Mesodermal cell (in vitro differentiated cells): ENCODE measurements at regions not wholly inside any gene's neighbourhood (a gene's known extent, or its start where the extent isn't known, plus 50 kb on each side); places are given as distances from the start of the nearest gene placed in this dataset.

Experiments
- H3K27ac ChIP-seq: 2 replicates; pipeline ENCODE4 v1.7.0; 2013; ENCODE audit warnings: mild to moderate bottlenecking, low read depth, low read length, moderate library complexity; ENCODE audit not compliant: severe bottlenecking
- H3K36me3 ChIP-seq: 2 replicates; pipeline ENCODE4 v1.7.1; 2013; ENCODE audit warnings: mild to moderate bottlenecking, low read length, moderate library complexity; ENCODE audit not compliant: control insufficient read depth, insufficient read depth
- H3K4me1 ChIP-seq: one replicate; pipeline ENCODE4 v1.7.1; 2013; ENCODE audit warnings: mild to moderate bottlenecking, low read length; ENCODE audit not compliant: insufficient read depth, control insufficient read depth, poor library complexity, severe bottlenecking
- H3K4me3 ChIP-seq: 2 replicates; pipeline ENCODE4 v1.7.0; 2013; ENCODE audit warnings: low read length, control low read depth, mild to moderate bottlenecking; ENCODE audit not compliant: insufficient read depth, poor library complexity, severe bottlenecking; ENCODE audit errors: extremely low read depth
- H3K9me3 ChIP-seq: 2 replicates; pipeline ENCODE4 v1.7.1; 2013; ENCODE audit warnings: mild to moderate bottlenecking, low read length, moderate library complexity; ENCODE audit not compliant: control insufficient read depth
- WGBS, 2 experiments: methylation state at CpG; one replicate each; pipeline ENCODE4 v1.1.5; 2013; ENCODE audit warnings: missing lambda C conversion rate in 2 of 2; ENCODE audit not compliant: insufficient coverage in 2 of 2; 5-methylcytosine and 5-hydroxymethylcytosine counted together

DNA sequence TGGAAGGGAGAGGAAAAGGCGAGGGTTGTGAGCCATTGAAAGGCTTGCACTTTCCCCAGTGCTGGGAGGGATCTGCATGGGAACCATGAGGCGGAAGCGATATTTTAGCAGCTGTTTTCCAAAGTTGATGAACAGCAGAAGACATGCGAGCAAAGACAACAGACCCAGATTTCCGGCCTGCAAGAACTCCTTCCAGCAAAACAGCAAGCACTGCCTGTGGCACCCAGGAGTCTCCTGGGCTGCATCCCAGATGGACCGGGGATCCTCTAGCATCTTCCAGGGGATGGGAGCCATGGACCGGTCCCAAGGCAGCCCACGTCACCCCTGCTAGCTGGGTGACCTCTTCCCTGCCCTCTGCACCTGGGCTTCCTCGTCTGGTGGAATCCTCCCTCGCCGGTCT lies 162.8 kb downstream of the IRF8 start:
- Histone ChIP-seq H3K36me3 (no peaks in the 10 kb centered on the region), H3K4me3 (no peak overlapping the region), H3K9me3 (no peaks in the 10 kb centered on the region), H3K27ac (no peak overlapping the region), H3K4me1 (no peaks in the 10 kb centered on the region)
- 86 to 94% methylated on average over 10 of the region's 11 CpGs for WGBS, 2 experiments

DNA sequence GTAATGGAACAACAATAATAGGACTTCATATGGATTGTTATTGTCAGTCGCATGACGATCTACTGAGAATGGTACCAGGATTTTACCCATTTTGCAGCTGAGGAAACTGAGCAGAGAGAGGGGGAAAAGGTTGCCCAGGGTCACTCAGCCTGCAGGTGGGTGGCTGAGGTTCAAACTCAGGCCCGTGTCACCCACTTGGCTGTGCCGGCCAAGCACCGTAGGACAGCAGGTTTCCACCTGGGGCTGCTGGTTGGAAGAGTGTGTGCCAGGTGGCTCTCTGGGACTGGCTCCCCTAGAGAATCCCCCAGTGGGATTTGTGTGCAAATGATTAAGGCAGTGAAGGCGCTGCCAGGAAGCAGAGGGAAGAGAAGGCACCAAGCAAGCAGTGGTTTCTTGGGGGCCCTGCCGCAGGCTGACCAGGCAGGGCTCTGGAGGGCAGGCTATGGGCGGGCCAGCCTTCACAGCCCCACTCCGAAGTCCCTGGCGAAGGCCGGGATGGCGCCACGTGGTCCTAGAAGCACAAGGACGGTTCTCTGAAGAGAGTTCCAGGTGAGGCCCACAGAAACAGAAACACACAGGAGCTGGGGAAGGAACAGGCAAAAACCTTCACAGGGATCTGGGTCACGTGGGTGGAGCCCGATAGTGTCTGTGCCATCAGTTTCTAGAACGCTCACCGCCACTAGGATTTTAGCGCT lies 163.5 kb downstream of the IRF8 start:
- WGBS, 2 experiments, result 82 to 84% methylated on average over 18 of the region's 19 CpGs
- no peaks in the 10 kb centered on the region for H3K9me3 ChIP-seq
- H3K4me3 ChIP-seq, result no peak overlapping the region
- H3K4me1 ChIP-seq, result no peaks in the 10 kb centered on the region
- no peak overlapping the region for H3K27ac ChIP-seq
- H3K36me3 ChIP-seq, result no peaks in the 10 kb centered on the region

DNA sequence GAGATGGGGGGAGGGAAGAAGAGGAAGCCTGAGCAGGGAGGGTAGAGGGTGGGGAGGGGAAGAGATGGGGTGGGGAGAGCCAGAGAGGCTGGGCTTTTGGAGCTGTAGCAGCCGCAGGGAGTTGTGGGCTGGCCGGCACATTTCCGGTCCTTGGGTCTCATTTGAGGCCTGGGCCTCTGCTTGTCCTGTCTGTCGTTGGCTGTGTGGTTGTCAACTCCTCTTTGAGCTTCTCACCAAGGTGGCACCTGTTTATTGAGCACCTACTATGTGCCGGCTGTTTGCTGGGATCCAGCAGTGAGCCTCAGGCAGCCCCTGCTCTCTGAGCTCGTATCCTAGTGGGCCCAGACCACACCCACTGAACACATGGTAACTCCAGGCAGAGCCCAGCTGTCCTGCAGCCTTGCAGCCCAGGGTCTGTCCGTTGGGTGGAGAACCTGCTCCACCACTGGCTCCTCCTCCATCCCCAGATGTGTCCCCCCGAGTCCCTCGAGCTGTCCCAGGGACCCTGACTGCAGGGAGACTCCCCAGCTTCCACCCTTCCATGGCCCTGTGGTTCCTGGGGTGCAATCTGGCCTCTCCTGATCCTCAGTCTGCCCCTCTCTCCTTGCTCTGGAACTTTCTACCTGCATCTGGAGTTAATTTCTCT lies 164.9 kb downstream of the IRF8 start:
- no peaks in the 10 kb centered on the region for H3K36me3 ChIP-seq
- 81 to 83% methylated on average over 7 to 9 of the region's 9 CpGs for WGBS, 2 experiments

DNA sequence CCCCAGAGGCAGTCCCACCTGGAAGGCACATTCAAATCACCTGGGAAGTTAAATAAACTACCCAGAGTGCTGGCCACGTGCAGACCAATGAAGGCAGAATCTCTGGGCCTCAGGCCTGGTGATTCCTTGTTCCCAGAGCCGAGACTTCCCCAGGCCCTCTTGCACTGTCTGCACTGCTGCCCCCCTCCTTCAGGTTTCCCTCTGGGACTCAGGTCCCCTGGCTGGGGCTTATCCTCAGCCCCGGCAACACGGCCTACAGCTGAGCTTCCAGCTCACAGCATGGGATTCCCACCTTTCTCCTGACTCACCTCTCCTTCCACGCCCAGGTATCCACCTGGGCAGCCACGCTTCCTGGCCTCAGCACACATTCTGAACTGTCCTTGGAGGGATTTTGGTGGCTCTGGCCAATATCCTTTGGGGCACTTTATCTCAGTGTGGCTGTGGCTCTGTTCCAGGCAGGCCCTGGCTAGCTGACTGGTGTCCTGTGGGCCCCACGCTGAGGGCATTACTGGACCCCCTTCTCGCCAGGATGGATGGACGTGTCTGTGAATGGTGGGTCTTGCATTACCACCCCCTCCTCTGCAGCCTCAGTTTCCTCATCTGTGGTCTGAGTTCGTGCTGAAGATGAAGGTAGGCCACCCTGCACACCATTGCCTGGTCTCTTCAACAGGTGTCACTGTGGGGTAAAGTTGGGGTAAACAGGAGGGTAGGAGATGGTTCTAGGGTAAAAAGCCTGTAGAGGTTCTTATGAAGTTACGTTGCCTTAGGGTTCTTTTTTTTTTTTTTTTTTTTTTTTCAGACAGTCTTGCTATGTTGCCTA lies 165.7 kb downstream of the IRF8 start:
- H3K4me1 ChIP-seq, result no peaks in the 10 kb centered on the region
- H3K27ac ChIP-seq, result no peak overlapping the region
- no peaks in the 10 kb centered on the region for H3K36me3 ChIP-seq
- H3K4me3 ChIP-seq, result no peak overlapping the region
- WGBS, 2 experiments, result 88 to 92% methylated on average over 7 to 10 of the region's 11 CpGs
- H3K9me3 ChIP-seq, result no peaks in the 10 kb centered on the region

More for the DNA sequence above, 164.9 kb downstream of the IRF8 start:
- Histone ChIP-seq H3K4me3 (no peak overlapping the region), H3K27ac (no peak overlapping the region), H3K9me3 (no peaks in the 10 kb centered on the region), H3K4me1 (no peaks in the 10 kb centered on the region)

DNA sequence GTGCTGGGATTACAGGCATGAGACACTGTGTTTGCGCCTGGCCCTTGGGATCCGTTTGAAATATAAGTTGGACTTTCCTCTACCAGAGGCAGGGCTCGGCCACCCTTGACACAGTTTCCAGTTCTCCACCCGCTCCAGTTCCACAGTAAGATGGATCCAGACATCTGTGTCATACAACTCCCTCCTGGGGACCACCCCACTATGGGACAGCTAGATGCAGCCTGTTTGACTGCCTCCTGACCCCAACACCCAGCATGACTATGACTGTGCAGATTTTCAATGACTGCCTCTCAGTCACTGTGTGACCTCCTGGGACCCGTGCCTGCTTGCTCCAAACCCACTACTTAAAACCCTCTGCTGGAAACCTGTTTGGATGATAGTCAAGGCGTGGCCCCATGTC lies 166.7 kb downstream of the IRF8 start:
- H3K36me3 ChIP-seq, result no peaks in the 10 kb centered on the region
- H3K4me1 ChIP-seq, result no peaks in the 10 kb centered on the region
- no peak overlapping the region for H3K4me3 ChIP-seq
- no peak overlapping the region for H3K27ac ChIP-seq
- H3K9me3 ChIP-seq, result no peaks in the 10 kb centered on the region
- 87 to 91% methylated on average over 5 to 6 of the region's 6 CpGs for WGBS, 2 experiments

DNA sequence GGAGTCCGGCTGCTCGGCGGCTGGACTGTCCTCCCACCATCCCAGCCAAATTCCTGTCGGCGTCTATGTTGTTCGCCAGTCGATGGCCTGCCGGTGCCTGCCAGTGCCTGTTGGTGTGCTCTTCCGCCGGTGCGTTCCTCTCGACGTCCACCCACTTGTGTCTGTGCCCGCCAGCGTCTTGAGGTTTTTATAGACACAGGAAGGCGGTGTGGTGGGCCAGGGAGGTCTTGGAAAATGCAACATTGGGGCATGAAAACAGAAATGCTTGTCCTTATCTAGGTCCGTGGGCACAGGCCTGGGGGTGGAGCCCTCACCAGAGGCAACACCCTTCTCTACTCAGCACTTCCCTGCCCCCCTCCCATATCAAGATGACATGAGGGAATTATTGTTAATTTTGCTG lies 167.8 kb downstream of the IRF8 start:
- 93 to 95% methylated on average over 13 to 15 of the region's 17 CpGs for WGBS, 2 experiments
- Histone ChIP-seq H3K9me3 (no peaks in the 10 kb centered on the region), H3K4me1 (no peaks in the 10 kb centered on the region), H3K27ac (no peak overlapping the region), H3K4me3 (no peak overlapping the region), H3K36me3 (no peaks in the 10 kb centered on the region)

DNA sequence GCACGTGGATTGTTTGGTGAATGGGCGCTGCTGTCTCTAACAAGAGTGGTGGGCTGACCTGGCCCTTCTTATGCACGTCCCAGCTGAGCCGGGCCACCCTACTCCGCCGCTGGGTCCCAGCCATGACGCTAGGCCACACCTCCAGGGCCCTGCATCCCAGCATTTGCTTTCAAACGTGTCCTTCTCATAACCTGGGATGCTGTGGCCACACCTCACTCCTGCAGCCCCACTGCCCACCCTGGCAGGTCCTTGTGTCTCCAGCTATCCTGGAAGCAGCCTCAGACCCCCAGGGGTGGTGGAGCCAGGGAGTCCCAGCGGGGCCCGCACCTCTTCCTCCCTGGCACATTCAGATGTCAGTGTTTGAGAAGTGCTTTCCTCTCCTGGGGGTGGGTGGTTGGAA lies 168.6 kb downstream of the IRF8 start:
- WGBS, 2 experiments, result 96% methylated on average over 6 to 7 of the region's 10 CpGs

DNA sequence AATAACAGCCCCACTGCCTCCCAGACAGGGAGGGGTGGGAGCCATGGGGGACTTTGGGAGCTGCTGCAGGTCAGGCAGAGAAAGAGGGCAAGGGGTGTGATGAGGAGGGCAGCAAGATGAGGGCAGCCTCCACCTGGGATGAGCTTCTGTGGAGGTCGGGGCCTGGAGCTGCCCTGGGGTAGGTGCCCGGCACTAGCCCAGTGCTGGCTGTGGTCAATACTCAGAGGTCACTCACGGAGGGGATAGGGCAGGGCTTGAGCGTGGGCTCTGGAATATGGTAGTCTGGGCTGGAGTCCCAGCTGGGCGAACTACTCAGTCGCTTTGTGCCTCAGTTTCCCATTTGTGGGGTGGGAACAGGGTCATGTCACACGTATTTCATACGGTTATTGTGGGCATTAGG lies 169.0 kb downstream of the IRF8 start:
- H3K27ac ChIP-seq, result no peak overlapping the region
- no peaks in the 10 kb centered on the region for H3K9me3 ChIP-seq
- WGBS, 2 experiments, result 87 to 88% methylated on average over 8 of the region's 8 CpGs
- H3K4me3 ChIP-seq, result no peak overlapping the region
- H3K36me3 ChIP-seq, result no peaks in the 10 kb centered on the region
- no peaks in the 10 kb centered on the region for H3K4me1 ChIP-seq

More for the DNA sequence above, 168.6 kb downstream of the IRF8 start:
- H3K36me3 ChIP-seq, result no peaks in the 10 kb centered on the region
- H3K4me3 ChIP-seq, result no peak overlapping the region
- no peaks in the 10 kb centered on the region for H3K4me1 ChIP-seq
- H3K9me3 ChIP-seq, result no peaks in the 10 kb centered on the region
- H3K27ac ChIP-seq, result no peak overlapping the region

DNA sequence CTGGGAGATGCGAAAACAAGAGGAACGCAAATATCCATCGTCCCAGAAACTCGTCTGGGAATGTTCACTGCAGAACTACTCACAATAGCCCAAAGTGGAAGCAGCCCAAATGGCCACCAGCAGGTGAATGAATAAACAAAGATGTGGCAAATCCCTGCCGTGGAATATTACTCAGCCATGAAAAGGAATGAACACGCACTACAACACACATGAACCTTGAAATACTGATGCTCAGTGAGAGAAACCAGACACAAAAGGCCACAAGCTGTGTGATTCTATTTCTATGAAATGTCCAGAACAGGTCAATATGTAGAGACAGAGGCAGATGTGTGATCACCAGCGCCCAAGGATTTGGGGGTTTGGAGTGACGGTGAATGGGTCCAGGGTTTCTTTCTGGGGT lies 169.8 kb downstream of the IRF8 start:
- H3K4me3 ChIP-seq, result no peak overlapping the region
- no peaks in the 10 kb centered on the region for H3K4me1 ChIP-seq
- H3K27ac ChIP-seq, result no peak overlapping the region
- WGBS, 2 experiments, result 95 to 99% methylated on average over 7 to 8 of the region's 8 CpGs
- no peaks in the 10 kb centered on the region for H3K9me3 ChIP-seq
- H3K36me3 ChIP-seq, result no peaks in the 10 kb centered on the region

DNA sequence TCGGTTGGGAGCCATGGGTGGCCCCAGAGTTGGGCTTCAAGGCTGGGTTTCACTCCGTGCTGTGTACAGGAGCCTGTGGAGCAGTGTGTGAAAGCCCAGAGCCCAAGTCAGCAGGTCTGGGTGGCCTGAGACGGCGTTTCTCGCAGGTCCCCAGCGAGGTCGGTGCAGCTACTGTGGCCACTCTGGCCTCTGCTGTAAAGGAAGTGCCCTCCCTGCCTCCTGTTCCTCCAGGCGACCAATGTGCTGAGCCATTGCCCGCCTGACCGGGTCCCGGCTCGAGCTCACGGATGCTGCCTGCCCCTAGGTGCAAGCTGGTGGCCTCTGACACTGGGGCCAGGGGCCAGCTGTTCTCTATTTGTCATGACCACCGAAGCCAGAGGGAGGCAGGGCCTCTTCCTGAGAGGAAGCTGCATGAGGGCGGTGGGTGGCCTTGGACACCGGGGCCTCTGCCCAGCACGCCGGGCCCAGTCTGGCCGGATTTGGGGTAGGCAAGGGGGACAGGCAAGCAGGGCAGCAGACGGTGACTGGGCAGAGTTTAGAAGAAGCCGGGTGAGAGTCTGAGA lies 170.9 kb downstream of the IRF8 start:
- H3K9me3 ChIP-seq, result no peaks in the 10 kb centered on the region
- H3K4me3 ChIP-seq, result no peak overlapping the region
- WGBS, 2 experiments, result 88 to 89% methylated on average over 21 of the region's 21 CpGs
- no peak overlapping the region for H3K27ac ChIP-seq
- H3K4me1 ChIP-seq, result peaks cover 5% of the 10 kb centered on the region
- no peaks in the 10 kb centered on the region for H3K36me3 ChIP-seq
